ENCODE measurements at regions not wholly inside any gene's neighbourhood (a gene's known extent, or its start where the extent isn't known, plus 50 kb on each side); places are given as distances from the start of the nearest gene placed in this dataset.
A peak's percentile ranks its signal among the peaks of the same experiment; 100 is the strongest.

DNA sequence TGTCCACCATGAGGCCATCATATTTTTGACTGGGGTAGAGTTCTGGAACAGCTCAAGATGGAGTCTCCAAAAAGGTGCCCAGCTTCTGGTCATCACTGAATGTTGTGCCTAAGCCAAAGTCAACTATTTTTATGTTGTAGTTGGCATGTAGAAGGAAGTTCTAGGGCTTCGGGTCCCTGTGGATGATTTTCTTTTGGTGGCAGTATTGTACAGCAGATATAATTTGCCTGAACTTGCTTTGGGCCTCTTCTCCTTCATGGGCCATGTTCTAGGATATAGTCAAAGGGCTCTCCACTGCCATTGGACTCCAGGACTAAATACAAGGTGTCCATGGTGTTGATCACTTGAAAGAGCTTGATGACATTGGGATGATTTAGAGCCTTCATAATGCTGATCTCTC lies 143.6 kb downstream of the SLC38A4 start:
- no peaks in the 10 kb centered on the region for H3K27me3 ChIP-seq (ENCODE audit: control insufficient read depth in 1 of 2, insufficient read depth in 2 of 2, low read length in 2 of 2)
- no peak overlapping the region for H3K9ac ChIP-seq (ENCODE audit: low read length)
- H3K9me3 ChIP-seq (ENCODE audit: low read length) = no peaks in the 10 kb centered on the region
- no peaks in the 10 kb centered on the region for H3K4me1 ChIP-seq (ENCODE audit: insufficient read depth, low read length)
- H3K36me3 ChIP-seq (ENCODE audit: insufficient read depth, low read length) = no peaks in the 10 kb centered on the region
- no peak overlapping the region for H3K27ac ChIP-seq (ENCODE audit: low read depth, low read length)
- H3K4me3 ChIP-seq (ENCODE audit: low read depth in 1 of 2, low read length in 2 of 2) = no peak overlapping the region

DNA sequence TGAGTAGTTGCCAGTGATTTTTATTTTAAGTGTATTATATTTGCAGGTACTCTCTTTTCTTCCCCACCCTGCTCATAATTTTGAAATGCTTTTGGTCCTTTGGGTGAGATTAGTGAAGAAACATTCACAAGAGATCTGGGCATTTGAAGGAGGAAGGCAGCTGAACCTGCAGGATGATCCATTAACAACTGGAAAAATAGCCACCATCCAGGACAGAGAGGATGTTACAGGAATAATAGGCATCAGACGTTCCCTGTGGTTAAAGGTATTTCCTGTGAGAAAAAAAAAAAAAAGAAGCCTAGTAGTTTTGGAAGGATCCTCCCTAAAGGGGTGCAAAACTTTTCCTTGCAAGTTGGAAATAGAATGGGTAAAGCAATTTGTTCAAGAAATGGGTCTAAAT lies 145.3 kb downstream of the SLC38A4 start:
- Histone ChIP-seq H3K4me1 (ENCODE audit: insufficient read depth, low read length) (no peaks in the 10 kb centered on the region), H3K27me3 (ENCODE audit: control insufficient read depth in 1 of 2, insufficient read depth in 2 of 2, low read length in 2 of 2) (no peaks in the 10 kb centered on the region), H3K9me3 (ENCODE audit: low read length) (no peaks in the 10 kb centered on the region), H3K27ac (ENCODE audit: low read depth, low read length) (no peak overlapping the region), H3K36me3 (ENCODE audit: insufficient read depth, low read length) (no peaks in the 10 kb centered on the region), H3K9ac (ENCODE audit: low read length) (no peak overlapping the region), H3K4me3 (ENCODE audit: low read depth in 1 of 2, low read length in 2 of 2) (no peak overlapping the region)

GRCh38 chr12:46679754-46680153 lies 146.0 kb downstream of the SLC38A4 start:
- H3K27me3 ChIP-seq (ENCODE audit: control insufficient read depth in 1 of 2, insufficient read depth in 2 of 2, low read length in 2 of 2) = no peaks in the 10 kb centered on the region
- no peak overlapping the region for H3K9ac ChIP-seq (ENCODE audit: low read length)
- no peak overlapping the region for H3K27ac ChIP-seq (ENCODE audit: low read depth, low read length)
- no peaks in the 10 kb centered on the region for H3K36me3 ChIP-seq (ENCODE audit: insufficient read depth, low read length)
- H3K4me1 ChIP-seq (ENCODE audit: insufficient read depth, low read length) = no peaks in the 10 kb centered on the region
- no peaks in the 10 kb centered on the region for H3K9me3 ChIP-seq (ENCODE audit: low read length)
- no peak overlapping the region for H3K4me3 ChIP-seq (ENCODE audit: low read depth in 1 of 2, low read length in 2 of 2)

- no peak overlapping the region for H3K27ac ChIP-seq (ENCODE audit: low read depth, low read length)
- no peak overlapping the region for H3K9ac ChIP-seq (ENCODE audit: low read length)
- H3K9me3 ChIP-seq (ENCODE audit: low read length) = no peaks in the 10 kb centered on the region
- H3K4me1 ChIP-seq (ENCODE audit: insufficient read depth, low read length) = no peaks in the 10 kb centered on the region
- H3K36me3 ChIP-seq (ENCODE audit: insufficient read depth, low read length) = no peaks in the 10 kb centered on the region
- no peaks in the 10 kb centered on the region for H3K27me3 ChIP-seq (ENCODE audit: control insufficient read depth in 1 of 2, insufficient read depth in 2 of 2, low read length in 2 of 2)
- H3K4me3 ChIP-seq (ENCODE audit: low read depth in 1 of 2, low read length in 2 of 2) = no peak overlapping the region
Observed at GRCh38 chr12:46678426-46678825, 147.4 kb downstream of the SLC38A4 start.

- Histone ChIP-seq H3K4me3 (ENCODE audit: low read depth in 1 of 2, low read length in 2 of 2) (no peak overlapping the region), H3K4me1 (ENCODE audit: insufficient read depth, low read length) (no peaks in the 10 kb centered on the region), H3K36me3 (ENCODE audit: insufficient read depth, low read length) (no peaks in the 10 kb centered on the region), H3K9ac (ENCODE audit: low read length) (no peak overlapping the region), H3K27me3 (ENCODE audit: control insufficient read depth in 1 of 2, insufficient read depth in 2 of 2, low read length in 2 of 2) (no peaks in the 10 kb centered on the region), H3K27ac (ENCODE audit: low read depth, low read length) (no peak overlapping the region), H3K9me3 (ENCODE audit: low read length) (no peaks in the 10 kb centered on the region)
Observed at GRCh38 chr12:46677749-46678148, 148.0 kb downstream of the SLC38A4 start.

- H3K4me1 ChIP-seq (ENCODE audit: insufficient read depth, low read length) = no peaks in the 10 kb centered on the region
- no peak overlapping the region for H3K9ac ChIP-seq (ENCODE audit: low read length)
- H3K27me3 ChIP-seq (ENCODE audit: control insufficient read depth in 1 of 2, insufficient read depth in 2 of 2, low read length in 2 of 2) = no peaks in the 10 kb centered on the region
- H3K4me3 ChIP-seq (ENCODE audit: low read depth in 1 of 2, low read length in 2 of 2) = no peak overlapping the region
- no peaks in the 10 kb centered on the region for H3K9me3 ChIP-seq (ENCODE audit: low read length)
- H3K27ac ChIP-seq (ENCODE audit: low read depth, low read length) = no peak overlapping the region
- no peaks in the 10 kb centered on the region for H3K36me3 ChIP-seq (ENCODE audit: insufficient read depth, low read length)
Observed at GRCh38 chr12:46676797-46677520, 148.8 kb downstream of the SLC38A4 start.

DNA sequence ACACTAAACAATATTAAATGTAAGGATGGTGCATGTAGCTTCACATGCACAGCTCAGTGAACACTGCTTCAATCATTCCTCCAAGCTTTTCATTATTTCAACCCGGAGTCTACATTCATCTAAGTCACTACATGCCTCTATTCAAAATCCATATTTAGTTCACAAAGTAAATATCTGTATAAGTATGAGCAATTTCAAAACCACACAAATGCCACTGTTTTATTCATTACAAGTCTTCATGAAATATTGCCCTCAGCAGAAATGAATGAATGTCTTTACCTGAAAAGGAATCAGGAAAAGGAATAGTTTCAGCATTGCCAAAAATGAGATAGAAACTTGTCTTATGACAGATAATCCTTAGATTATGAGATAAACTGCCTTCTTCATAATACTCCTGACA lies 149.4 kb downstream of the SLC38A4 start:
- no peaks in the 10 kb centered on the region for H3K27me3 ChIP-seq (ENCODE audit: control insufficient read depth in 1 of 2, insufficient read depth in 2 of 2, low read length in 2 of 2)
- H3K9me3 ChIP-seq (ENCODE audit: low read length) = no peaks in the 10 kb centered on the region
- no peak overlapping the region for H3K27ac ChIP-seq (ENCODE audit: low read depth, low read length)
- no peak overlapping the region for H3K9ac ChIP-seq (ENCODE audit: low read length)
- no peaks in the 10 kb centered on the region for H3K36me3 ChIP-seq (ENCODE audit: insufficient read depth, low read length)
- no peak overlapping the region for H3K4me3 ChIP-seq (ENCODE audit: low read depth in 1 of 2, low read length in 2 of 2)
- no peaks in the 10 kb centered on the region for H3K4me1 ChIP-seq (ENCODE audit: insufficient read depth, low read length)

- H3K4me3 ChIP-seq (ENCODE audit: low read depth in 1 of 2, low read length in 2 of 2) = peak overlapping the region in 1 of 2 donors; percentile 16
- no peaks in the 10 kb centered on the region for H3K36me3 ChIP-seq (ENCODE audit: insufficient read depth, low read length)
- H3K27ac ChIP-seq (ENCODE audit: low read depth, low read length) = no peak overlapping the region
- H3K9ac ChIP-seq (ENCODE audit: low read length) = no peak overlapping the region
- H3K9me3 ChIP-seq (ENCODE audit: low read length) = no peaks in the 10 kb centered on the region
- no peaks in the 10 kb centered on the region for H3K4me1 ChIP-seq (ENCODE audit: insufficient read depth, low read length)
- no peaks in the 10 kb centered on the region for H3K27me3 ChIP-seq (ENCODE audit: control insufficient read depth in 1 of 2, insufficient read depth in 2 of 2, low read length in 2 of 2)
Observed at GRCh38 chr12:46675736-46676135, 150.1 kb downstream of the SLC38A4 start.

- Histone ChIP-seq H3K27me3 (ENCODE audit: control insufficient read depth in 1 of 2, insufficient read depth in 2 of 2, low read length in 2 of 2) (no peaks in the 10 kb centered on the region), H3K4me3 (ENCODE audit: low read depth in 1 of 2, low read length in 2 of 2) (no peak overlapping the region), H3K9ac (ENCODE audit: low read length) (no peak overlapping the region), H3K9me3 (ENCODE audit: low read length) (no peaks in the 10 kb centered on the region), H3K4me1 (ENCODE audit: insufficient read depth, low read length) (no peaks in the 10 kb centered on the region), H3K27ac (ENCODE audit: low read depth, low read length) (no peak overlapping the region), H3K36me3 (ENCODE audit: insufficient read depth, low read length) (no peaks in the 10 kb centered on the region)
Observed at GRCh38 chr12:46674800-46675199, 151.0 kb downstream of the SLC38A4 start.

DNA sequence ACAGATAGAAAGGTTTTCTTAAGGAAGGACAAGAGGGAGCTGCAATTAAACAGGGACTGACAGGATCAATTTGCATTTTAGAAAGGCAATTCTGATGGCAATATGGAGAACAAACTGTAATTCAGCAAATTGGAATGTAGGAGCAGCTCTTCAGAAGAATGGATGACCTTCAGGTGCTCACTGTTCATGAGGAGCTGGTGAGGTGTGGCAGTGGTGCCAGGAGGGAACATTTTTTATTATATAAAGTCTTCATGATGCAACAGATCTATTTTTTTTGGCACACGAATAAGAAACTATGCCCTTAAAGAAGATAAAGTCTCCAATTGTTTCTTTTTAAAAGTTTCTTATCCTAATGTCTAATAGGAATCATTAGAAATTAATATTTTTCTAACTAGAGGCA lies 151.7 kb downstream of the SLC38A4 start:
- Histone ChIP-seq H3K27ac (ENCODE audit: low read depth, low read length) (no peak overlapping the region), H3K9ac (ENCODE audit: low read length) (no peak overlapping the region), H3K4me3 (ENCODE audit: low read depth in 1 of 2, low read length in 2 of 2) (no peak overlapping the region)

GRCh38 chr12:46671102-46671501 lies 154.7 kb downstream of the SLC38A4 start:
- no peaks in the 10 kb centered on the region for H3K36me3 ChIP-seq (ENCODE audit: insufficient read depth, low read length)
- H3K27me3 ChIP-seq (ENCODE audit: control insufficient read depth in 1 of 2, insufficient read depth in 2 of 2, low read length in 2 of 2) = no peaks in the 10 kb centered on the region
- H3K27ac ChIP-seq (ENCODE audit: low read depth, low read length) = no peak overlapping the region
- no peaks in the 10 kb centered on the region for H3K4me1 ChIP-seq (ENCODE audit: insufficient read depth, low read length)
- H3K4me3 ChIP-seq (ENCODE audit: low read depth in 1 of 2, low read length in 2 of 2) = no peak overlapping the region
- no peak overlapping the region for H3K9ac ChIP-seq (ENCODE audit: low read length)
- no peaks in the 10 kb centered on the region for H3K9me3 ChIP-seq (ENCODE audit: low read length)

More for the DNA sequence above, 151.7 kb downstream of the SLC38A4 start:
- Histone ChIP-seq H3K9me3 (ENCODE audit: low read length) (no peaks in the 10 kb centered on the region), H3K27me3 (ENCODE audit: control insufficient read depth in 1 of 2, insufficient read depth in 2 of 2, low read length in 2 of 2) (no peaks in the 10 kb centered on the region), H3K4me1 (ENCODE audit: insufficient read depth, low read length) (no peaks in the 10 kb centered on the region), H3K36me3 (ENCODE audit: insufficient read depth, low read length) (no peaks in the 10 kb centered on the region)

GRCh38 chr12:46670636-46671035 lies 155.2 kb downstream of the SLC38A4 start:
- Histone ChIP-seq H3K27ac (ENCODE audit: low read depth, low read length) (no peak overlapping the region), H3K9me3 (ENCODE audit: low read length) (no peaks in the 10 kb centered on the region), H3K4me3 (ENCODE audit: low read depth in 1 of 2, low read length in 2 of 2) (no peak overlapping the region), H3K27me3 (ENCODE audit: control insufficient read depth in 1 of 2, insufficient read depth in 2 of 2, low read length in 2 of 2) (no peaks in the 10 kb centered on the region), H3K36me3 (ENCODE audit: insufficient read depth, low read length) (no peaks in the 10 kb centered on the region), H3K4me1 (ENCODE audit: insufficient read depth, low read length) (no peaks in the 10 kb centered on the region), H3K9ac (ENCODE audit: low read length) (no peak overlapping the region)
